Inflammatory macrophage (primary cell): ENCODE measurements at regions not wholly inside any gene's neighbourhood (a gene's known extent, or its start where the extent isn't known, plus 50 kb on each side); places are given as distances from the start of the nearest gene placed in this dataset.

ENCODE experiments used
- DNase-seq, 2 donors: peaks; one replicate each; pipeline ENCODE4 v3.0.0-alpha.2; 2020 to 2022

DNA sequence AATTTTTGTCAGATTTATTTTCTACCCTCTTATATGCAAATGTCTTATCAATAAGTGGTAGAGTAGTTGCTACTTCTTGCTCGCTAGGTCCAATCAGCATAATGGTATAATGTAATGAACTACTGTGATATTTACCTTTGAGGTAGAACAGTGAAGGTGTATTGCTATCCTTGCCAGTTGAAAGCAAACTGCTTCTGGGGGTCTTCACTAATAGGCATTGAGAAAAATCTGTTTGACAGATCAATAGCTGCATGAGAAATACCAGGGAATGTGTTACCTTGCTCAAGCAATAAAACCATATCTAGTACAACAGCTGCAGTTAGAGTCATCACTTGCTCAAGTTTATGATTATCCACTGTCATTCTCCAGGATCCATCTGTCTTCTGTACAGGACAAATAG is 50.1 kb upstream of the EFEMP1 start:
- DNase-seq: no peak

DNA sequence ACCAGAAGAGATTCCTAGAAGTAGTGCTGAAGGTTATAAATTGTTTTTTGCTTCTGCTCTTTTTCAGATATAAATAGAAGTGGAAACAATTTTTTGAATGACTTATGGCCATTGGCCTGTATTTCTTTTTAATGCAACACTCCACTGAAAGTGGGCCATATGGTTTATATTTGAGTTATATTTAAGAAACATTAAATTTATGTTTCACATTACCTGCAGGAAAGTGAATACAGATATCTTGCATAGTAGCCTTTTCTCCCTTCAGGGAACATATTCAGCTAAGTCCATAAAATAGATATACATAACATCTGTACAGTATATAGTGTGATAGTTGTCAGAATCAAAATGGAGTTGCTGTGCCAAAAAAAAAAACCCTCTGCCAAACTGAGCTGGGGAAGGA is 53.1 kb upstream of the EFEMP1 start:
- DNase-seq: no peak

DNA sequence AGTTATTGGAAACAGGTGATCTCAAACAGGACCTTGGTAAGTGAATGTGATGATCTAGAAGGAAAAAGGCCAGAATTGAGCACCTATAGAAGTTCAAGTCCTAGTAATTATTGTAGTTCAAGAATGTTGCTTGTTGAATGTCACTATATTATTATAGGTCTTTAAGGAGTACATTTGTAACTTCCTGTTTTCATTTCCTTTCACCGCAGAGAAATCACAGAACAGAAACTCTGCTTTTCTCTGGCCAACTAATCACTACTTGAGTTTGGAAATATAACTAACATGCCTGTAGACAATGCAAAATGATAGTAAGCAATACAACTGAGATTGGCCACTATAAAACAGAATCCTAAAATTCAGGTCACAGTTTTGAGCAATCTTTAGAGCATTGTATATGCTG is 61.8 kb upstream of the EFEMP1 start:
- peak; percentile 17 to 26 for DNase-seq

GRCh38 chr2:55986001-55986400 is 62.4 kb upstream of the EFEMP1 start:
- DNase-seq: no peak

GRCh38 chr2:55986700-55987440 is 63.3 kb upstream of the EFEMP1 start:
- no peak for DNase-seq

GRCh38 chr2:55989405-55989804 is 65.8 kb upstream of the EFEMP1 start:
- DNase-seq: no peak

DNA sequence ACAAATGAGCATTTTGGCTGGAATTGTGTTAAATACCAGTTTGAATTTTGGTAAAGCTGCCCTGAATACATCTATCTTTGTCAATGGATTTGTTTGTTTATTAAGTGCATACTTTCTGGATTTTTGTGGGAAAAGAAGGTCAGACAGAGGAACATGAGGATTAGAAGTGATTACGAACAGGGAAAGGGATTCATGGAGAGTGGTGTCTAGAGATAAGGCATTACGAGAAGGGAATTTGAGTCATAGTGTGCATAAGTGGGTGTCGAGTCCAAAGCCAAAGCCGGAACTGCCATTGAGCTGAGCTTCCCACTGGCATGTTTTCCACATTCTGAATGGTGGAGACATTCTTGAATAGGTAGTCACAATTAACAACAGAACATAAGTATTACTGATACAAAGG is 68.9 kb upstream of the EFEMP1 start:
- DNase-seq: no peak

DNA sequence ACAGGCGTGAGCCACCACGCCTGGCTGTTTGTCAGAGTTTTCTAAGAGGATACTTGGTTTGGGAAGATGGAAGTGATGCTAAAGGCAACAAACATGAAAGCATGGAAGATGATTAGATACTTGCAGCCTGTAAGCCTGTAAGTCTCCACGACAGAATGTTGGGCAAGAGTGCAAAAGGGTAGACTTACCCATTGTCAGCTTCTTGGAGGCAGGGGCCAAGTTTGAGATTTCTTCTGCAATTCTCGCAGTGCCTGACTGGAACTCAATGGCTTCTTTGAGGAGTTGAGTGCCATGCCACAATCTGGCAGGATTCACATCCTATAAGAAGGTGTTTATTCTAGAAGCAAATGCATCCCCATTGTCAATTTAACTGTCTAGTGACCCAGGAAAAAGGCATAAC is 70.1 kb upstream of the EFEMP1 start:
- DNase-seq: no peak

- DNase-seq: no peak
Observed at GRCh38 chr2:55995211-55995610, 71.6 kb upstream of the EFEMP1 start.

GRCh38 chr2:55995902-55996301 is 72.3 kb upstream of the EFEMP1 start:
- DNase-seq: no peak

GRCh38 chr2:55999231-55999630 is 75.6 kb upstream of the EFEMP1 start:
- no peak for DNase-seq

GRCh38 chr2:55999790-56000189 is 76.2 kb upstream of the EFEMP1 start:
- DNase-seq: no peak

DNA sequence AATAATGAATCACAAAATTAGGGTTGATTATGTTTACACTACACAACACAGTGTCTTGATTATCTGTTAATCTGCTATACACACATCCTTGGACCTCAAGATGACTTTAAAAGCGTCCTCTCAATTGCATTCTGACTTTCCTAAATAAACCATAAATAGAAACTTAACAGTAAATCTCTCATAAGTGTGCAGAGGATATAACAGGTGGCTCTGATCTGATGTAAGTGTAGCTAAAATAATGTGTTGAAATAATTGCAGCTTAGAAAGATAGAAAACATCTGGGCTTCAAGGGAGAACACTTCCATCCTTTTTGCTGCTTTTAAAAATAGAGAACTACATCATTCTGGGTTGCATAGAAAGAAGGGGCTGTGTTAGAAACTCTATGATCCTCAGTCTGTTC is 78.4 kb upstream of the EFEMP1 start:
- DNase-seq: no peak

DNA sequence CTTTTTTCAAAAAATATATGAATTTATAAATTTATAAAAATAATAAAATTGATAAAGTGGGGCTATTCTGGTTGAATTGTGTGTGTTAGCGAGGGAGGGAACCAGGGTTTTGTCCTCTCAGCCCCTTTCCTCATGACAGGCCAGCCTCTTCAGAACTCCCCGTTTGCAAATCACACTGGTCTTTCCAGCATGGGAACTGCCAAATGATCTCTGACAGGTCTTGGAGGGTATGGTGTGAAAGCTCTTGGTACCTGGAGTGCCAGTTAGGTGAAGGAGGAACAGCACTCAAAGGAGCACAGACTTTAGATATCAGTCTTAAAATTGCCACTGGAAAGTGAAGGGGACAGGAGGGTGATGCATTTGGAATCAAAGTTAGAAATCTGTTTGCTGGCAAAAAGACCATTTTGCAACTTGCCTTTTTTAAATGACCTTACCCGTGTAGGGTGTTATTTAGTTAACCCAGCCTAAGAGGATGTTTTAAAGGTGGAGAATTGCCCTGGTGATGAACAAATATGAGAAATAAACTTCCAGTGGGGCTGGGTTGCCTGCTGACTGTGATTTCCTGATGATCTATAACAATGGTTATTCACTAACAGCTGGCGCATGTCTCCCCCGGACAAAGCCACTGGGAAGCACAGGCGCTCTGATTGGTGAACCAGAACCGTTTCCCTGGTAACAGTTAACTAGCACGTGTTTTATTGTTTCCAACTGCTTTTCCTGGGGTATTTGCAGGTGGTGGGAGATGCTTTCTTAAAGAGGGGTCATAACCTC is 85.3 kb upstream of the EFEMP1 start:
- DNase-seq: no peak

DNA sequence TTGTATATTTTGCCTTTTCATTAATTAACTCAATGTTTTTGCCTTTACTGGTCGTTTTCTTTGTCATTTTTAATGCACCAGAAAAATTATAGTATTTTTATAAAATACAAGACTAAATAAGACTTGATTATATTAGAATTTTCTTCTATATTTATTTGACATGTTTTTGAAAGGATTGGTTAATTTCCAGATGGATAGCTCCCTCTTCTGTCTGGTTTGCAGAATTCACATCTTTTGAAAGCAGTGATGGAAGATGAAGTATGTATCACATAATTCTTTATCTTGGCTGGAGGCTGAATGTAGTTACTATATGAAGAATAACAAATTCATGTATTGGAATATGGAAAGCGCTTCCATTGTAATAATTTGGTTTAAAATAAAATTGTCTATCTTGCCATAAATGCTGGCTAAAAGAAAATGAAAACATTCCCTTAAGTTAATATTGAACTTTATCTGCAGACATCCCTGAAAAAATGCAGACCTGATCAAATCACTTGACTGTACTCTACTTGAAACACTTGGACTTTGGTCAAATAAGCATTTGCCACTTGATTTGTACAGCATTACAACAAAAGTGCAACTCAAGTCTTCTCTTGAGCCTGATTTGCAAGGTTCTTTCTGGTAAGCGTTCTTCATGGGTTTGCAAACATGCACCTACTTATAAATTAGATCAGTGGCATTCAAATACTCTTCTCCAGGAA is 86.3 kb upstream of the EFEMP1 start:
- peak; percentile 4 to 8 for DNase-seq

- no peak for DNase-seq
Observed at GRCh38 chr2:56011624-56012023, 88.0 kb upstream of the EFEMP1 start.

- DNase-seq: no peak
Observed at GRCh38 chr2:56012221-56012765, 88.7 kb upstream of the EFEMP1 start.

- DNase-seq: no peak
Observed at GRCh38 chr2:56013475-56013874, 89.9 kb upstream of the EFEMP1 start.

GRCh38 chr2:56014046-56014730 is 90.6 kb upstream of the EFEMP1 start:
- DNase-seq: no peak

DNA sequence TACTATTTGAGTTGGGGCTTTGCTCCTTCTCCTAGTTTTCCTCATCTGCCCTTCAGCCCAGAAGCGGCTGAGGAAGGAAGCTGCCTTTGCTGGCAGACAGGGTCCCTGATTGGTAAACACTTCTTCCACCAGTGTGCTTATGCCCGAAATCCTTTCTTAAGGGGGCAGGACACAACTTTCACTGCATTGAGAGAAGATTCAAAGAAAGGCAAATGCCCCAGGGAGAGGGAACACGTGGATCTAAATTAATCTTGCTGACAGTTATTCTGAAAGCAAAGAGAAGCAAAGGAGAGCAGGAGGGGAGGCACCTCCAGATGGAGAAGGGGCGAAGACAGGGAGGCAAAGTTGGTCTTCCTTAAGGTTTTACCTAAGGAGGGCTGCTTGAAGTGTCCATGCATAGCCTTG is 92.1 kb upstream of the EFEMP1 start:
- DNase-seq: no peak

- no peak for DNase-seq
Observed at GRCh38 chr2:56017784-56018183, 94.2 kb upstream of the EFEMP1 start.

GRCh38 chr2:56018267-56018666 is 94.7 kb upstream of the EFEMP1 start:
- no peak for DNase-seq

DNA sequence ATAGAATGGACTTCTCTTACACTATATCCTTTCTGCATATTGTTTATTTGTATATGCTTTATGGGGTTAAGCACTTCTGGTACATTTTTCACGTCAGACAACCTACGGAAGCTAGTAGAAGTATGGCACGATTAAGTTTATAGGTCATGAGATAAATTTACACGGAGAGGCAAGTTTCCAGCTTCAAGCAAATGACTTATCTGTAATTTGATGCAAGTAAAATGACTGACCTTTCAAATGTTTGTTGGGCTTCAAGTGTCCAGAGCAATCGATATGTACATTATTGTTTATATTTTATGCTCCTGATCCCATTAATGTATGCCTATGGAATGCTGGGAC is 97.5 kb upstream of the EFEMP1 start:
- DNase-seq: no peak
